ENCODE measurements at regions not wholly inside any gene's neighbourhood (a gene's known extent, or its start where the extent isn't known, plus 50 kb on each side); places are given as distances from the start of the nearest gene placed in this dataset.

DNA sequence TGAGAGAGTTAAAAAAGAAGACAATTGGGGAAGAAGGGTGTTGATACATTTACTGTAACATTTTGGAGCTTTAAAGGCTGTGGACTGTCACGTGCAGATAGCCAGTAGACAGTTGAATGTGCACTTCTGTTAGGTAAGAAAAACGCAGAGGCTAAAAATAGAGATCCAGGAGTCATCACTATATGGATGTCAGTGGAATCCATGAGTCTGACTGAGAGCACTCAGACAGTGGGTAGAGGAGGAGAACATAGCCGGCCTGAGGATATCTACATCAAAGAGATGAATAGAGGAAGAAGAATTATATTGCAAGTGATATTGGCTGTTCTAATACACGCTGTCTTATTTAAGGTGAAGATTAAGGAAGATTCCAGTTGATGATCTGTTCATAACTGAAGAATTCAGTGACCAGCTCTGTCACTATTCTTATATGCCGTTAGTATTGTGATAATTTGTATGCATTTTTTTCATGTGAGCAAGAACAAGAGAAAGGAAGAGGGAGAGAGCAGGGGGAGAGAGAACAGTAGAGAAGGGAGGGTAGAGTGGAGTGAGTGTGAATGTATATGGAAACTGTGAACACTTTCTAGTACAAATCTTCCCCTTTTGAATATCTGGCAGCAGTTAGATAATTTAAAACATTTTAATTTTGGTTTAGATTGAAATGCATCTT is 344.8 kb downstream of the CHRM3 start:
- DNase-seq (ENCODE audit: low read depth, low spot score) (no peak), FAIRE-seq (no peak)
- TF ChIP-seq EZH2 (IDR thresholded peaks at IDR 0.05; ENCODE audit: low read length): no peak
- TF ChIP-seq, protein P1, sequence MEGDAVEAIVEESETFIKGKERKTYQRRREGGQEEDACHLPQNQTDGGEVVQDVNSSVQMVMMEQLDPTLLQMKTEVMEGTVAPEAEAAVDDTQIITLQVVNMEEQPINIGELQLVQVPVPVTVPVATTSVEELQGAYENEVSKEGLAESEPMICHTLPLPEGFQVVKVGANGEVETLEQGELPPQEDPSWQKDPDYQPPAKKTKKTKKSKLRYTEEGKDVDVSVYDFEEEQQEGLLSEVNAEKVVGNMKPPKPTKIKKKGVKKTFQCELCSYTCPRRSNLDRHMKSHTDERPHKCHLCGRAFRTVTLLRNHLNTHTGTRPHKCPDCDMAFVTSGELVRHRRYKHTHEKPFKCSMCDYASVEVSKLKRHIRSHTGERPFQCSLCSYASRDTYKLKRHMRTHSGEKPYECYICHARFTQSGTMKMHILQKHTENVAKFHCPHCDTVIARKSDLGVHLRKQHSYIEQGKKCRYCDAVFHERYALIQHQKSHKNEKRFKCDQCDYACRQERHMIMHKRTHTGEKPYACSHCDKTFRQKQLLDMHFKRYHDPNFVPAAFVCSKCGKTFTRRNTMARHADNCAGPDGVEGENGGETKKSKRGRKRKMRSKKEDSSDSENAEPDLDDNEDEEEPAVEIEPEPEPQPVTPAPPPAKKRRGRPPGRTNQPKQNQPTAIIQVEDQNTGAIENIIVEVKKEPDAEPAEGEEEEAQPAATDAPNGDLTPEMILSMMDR (optimal IDR thresholded peaks at IDR 0.05 in 1 of 3, IDR thresholded peaks at IDR 0.05 in 1 of 3, conservative IDR thresholded peaks at IDR 0.05 in 1 of 3; ENCODE audit: extremely low read depth in 1 of 3, insufficient read depth in 2 of 3, low read length in 3 of 3): no peak
- H3K27me3 ChIP-seq (ENCODE audit: control insufficient read depth, extremely low read depth, insufficient read depth, low read length): no peaks in the 10 kb centered on the region
- no peak overlapping the region for H3K9ac ChIP-seq (ENCODE audit: control insufficient read depth, extremely low read depth, insufficient read depth, low read length)
- dilution Hi-C loops (cut with MboI; ENCODE audit: extremely low pct_ligation_motif_present, low sequenced_read_pairs): no loop called here
- H3K79me2 ChIP-seq (ENCODE audit: control insufficient read depth, insufficient read depth, low read length): no peaks in the 10 kb centered on the region
- no peak overlapping the region for H3K4me2 ChIP-seq (ENCODE audit: control insufficient read depth, extremely low read depth, insufficient read depth, low read depth, low read length)
- no peak overlapping the region for H3K27ac ChIP-seq (ENCODE audit: control insufficient read depth, insufficient read depth, low read length)
- no peaks in the 10 kb centered on the region for H3K4me1 ChIP-seq (ENCODE audit: control insufficient read depth, extremely low read depth, insufficient read depth, low read length)
- no peak overlapping the region for H3K4me3 ChIP-seq (ENCODE audit: control insufficient read depth in 2 of 3, extremely low read depth in 1 of 3, insufficient read depth in 2 of 3, low read depth in 1 of 3, low read length in 3 of 3)
- H2AFZ ChIP-seq (ENCODE audit: control insufficient read depth, low read length): no peak overlapping the region
- no peaks in the 10 kb centered on the region for H4K20me1 ChIP-seq (ENCODE audit: control insufficient read depth, extremely low read depth, insufficient read depth, low read length)
- H3K9me3 ChIP-seq (ENCODE audit: control insufficient read depth, low read depth, low read length): no peaks in the 10 kb centered on the region
- no peaks in the 10 kb centered on the region for H3K36me3 ChIP-seq (ENCODE audit: control insufficient read depth in 2 of 2, extremely low read depth in 1 of 2, insufficient read depth in 2 of 2, low read length in 2 of 2)
- no peaks in the 10 kb centered on the region for H3K9me1 ChIP-seq (ENCODE audit: control insufficient read depth, extremely low read depth, insufficient read depth, low read length)

DNA sequence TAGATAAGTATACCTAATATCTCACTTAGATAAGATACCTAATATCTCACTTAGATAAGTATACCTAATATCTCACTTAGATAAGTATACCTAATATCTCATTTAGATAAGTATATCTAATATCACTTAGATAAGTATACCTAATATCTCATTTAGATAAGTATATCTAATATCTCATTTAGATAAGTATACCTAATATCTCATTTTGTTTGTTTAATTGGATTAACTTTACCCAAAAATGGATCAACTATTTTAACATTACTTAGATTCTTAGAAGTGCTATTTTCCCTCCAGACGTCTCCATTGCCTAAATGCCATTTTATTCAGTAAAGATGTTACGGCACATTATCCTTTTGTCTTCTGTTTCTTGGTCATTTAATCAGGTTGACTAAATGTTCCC is 346.4 kb downstream of the CHRM3 start:
- no peak overlapping the region for H3K9ac ChIP-seq (ENCODE audit: control insufficient read depth, extremely low read depth, insufficient read depth, low read length)
- no peaks in the 10 kb centered on the region for H3K79me2 ChIP-seq (ENCODE audit: control insufficient read depth, insufficient read depth, low read length)
- TF ChIP-seq, protein P1 (optimal IDR thresholded peaks at IDR 0.05 in 1 of 3, IDR thresholded peaks at IDR 0.05 in 1 of 3, conservative IDR thresholded peaks at IDR 0.05 in 1 of 3; ENCODE audit: extremely low read depth in 1 of 3, insufficient read depth in 2 of 3, low read length in 3 of 3): no peak
- TF ChIP-seq EZH2 (IDR thresholded peaks at IDR 0.05; ENCODE audit: low read length): no peak
- no peak overlapping the region for H3K4me3 ChIP-seq (ENCODE audit: control insufficient read depth in 2 of 3, extremely low read depth in 1 of 3, insufficient read depth in 2 of 3, low read depth in 1 of 3, low read length in 3 of 3)
- no peaks in the 10 kb centered on the region for H3K4me1 ChIP-seq (ENCODE audit: control insufficient read depth, extremely low read depth, insufficient read depth, low read length)
- no peaks in the 10 kb centered on the region for H3K27me3 ChIP-seq (ENCODE audit: control insufficient read depth, extremely low read depth, insufficient read depth, low read length)
- FAIRE-seq (no peak), DNase-seq (ENCODE audit: low read depth, low spot score) (no peak)
- no peak overlapping the region for H3K27ac ChIP-seq (ENCODE audit: control insufficient read depth, insufficient read depth, low read length)
- H3K9me3 ChIP-seq (ENCODE audit: control insufficient read depth, low read depth, low read length): no peaks in the 10 kb centered on the region
- no peaks in the 10 kb centered on the region for H3K9me1 ChIP-seq (ENCODE audit: control insufficient read depth, extremely low read depth, insufficient read depth, low read length)
- H3K36me3 ChIP-seq (ENCODE audit: control insufficient read depth in 2 of 2, extremely low read depth in 1 of 2, insufficient read depth in 2 of 2, low read length in 2 of 2): no peaks in the 10 kb centered on the region
- H3K4me2 ChIP-seq (ENCODE audit: control insufficient read depth, extremely low read depth, insufficient read depth, low read depth, low read length): no peak overlapping the region
- H4K20me1 ChIP-seq (ENCODE audit: control insufficient read depth, extremely low read depth, insufficient read depth, low read length): no peaks in the 10 kb centered on the region
- no peak overlapping the region for H2AFZ ChIP-seq (ENCODE audit: control insufficient read depth, low read length)
- dilution Hi-C loops (cut with MboI; ENCODE audit: extremely low pct_ligation_motif_present, low sequenced_read_pairs): no loop called here

Measured in keratinocyte (primary cell).